GM19351 (cell line): ENCODE measurements at regions not wholly inside any gene's neighbourhood (a gene's known extent, or its start where the extent isn't known, plus 50 kb on each side); places are given as distances from the start of the nearest gene placed in this dataset.
"Not testable (repeated sequence)": the region's sequence is repeated elsewhere in the genome, so short reads cannot be mapped to it uniquely, and the experiment has no call there.

ENCODE experiments used
- ATAC-seq: cut with Tn5 transposase; IDR thresholded peaks from one replicate; pipeline ENCODE4 v1.9.1; 2021; ENCODE audit warnings: mild to moderate bottlenecking, moderate library complexity; ENCODE audit not compliant: unreplicated experiment

GRCh38 chr13:105904034-105904742, 631.3 kb downstream of the EFNB2 start:
- no peak for ATAC-seq

GRCh38 chr13:105902396-105902795, 633.1 kb downstream of the EFNB2 start:
- no peak for ATAC-seq

GRCh38 chr13:105897575-105897974, 637.9 kb downstream of the EFNB2 start:
- no peak for ATAC-seq

GRCh38 chr13:105894697-105895096, 640.8 kb downstream of the EFNB2 start:
- ATAC-seq: no peak

GRCh38 chr13:105890509-105890908, 645.0 kb downstream of the EFNB2 start:
- ATAC-seq: no peak

- no peak for ATAC-seq
These were observed 657.3 kb downstream of the EFNB2 start for GRCh38 chr13:105878119-105878700.

- ATAC-seq: no peak
These were observed 660.6 kb downstream of the EFNB2 start for GRCh38 chr13:105874814-105875213.

GRCh38 chr13:105871768-105872167, 663.7 kb downstream of the EFNB2 start:
- ATAC-seq: no peak

- no peak for ATAC-seq
These were observed 664.1 kb downstream of the EFNB2 start for GRCh38 chr13:105871326-105871725.

- ATAC-seq: no peak
These were observed 672.1 kb downstream of the EFNB2 start for GRCh38 chr13:105863300-105863920.

- ATAC-seq: no peak
These were observed 687.0 kb downstream of the EFNB2 start for GRCh38 chr13:105848494-105848893.

- no peak for ATAC-seq
These were observed 687.8 kb downstream of the EFNB2 start for GRCh38 chr13:105847527-105848291.

GRCh38 chr13:105846923-105847322, 688.5 kb downstream of the EFNB2 start:
- no peak for ATAC-seq

- ATAC-seq: no peak
These were observed 694.2 kb downstream of the EFNB2 start for GRCh38 chr13:105841286-105841685.

GRCh38 chr13:105838231-105838630, 697.2 kb downstream of the EFNB2 start:
- ATAC-seq: no peak

- not testable (repeated sequence) for ATAC-seq
These were observed 698.2 kb downstream of the EFNB2 start for GRCh38 chr13:105837295-105837694.

- ATAC-seq: no peak
These were observed 704.6 kb downstream of the EFNB2 start for GRCh38 chr13:105830821-105831220.

- ATAC-seq: no peak
These were observed 708.2 kb downstream of the EFNB2 start for GRCh38 chr13:105827111-105827809.

- no peak for ATAC-seq
These were observed 710.4 kb downstream of the EFNB2 start for GRCh38 chr13:105825071-105825470.

GRCh38 chr13:105821337-105821736, 714.1 kb downstream of the EFNB2 start:
- ATAC-seq: no peak

GRCh38 chr13:105820415-105820814, 715.0 kb downstream of the EFNB2 start:
- ATAC-seq: no peak
